ENCODE measurements at regions not wholly inside any gene's neighbourhood (a gene's known extent, or its start where the extent isn't known, plus 50 kb on each side); places are given as distances from the start of the nearest gene placed in this dataset.

GRCh38 chr20:58014628-58015315 is 213.7 kb downstream of the ANKRD60 start:
- Histone ChIP-seq H3K9me3 (no peaks in the 10 kb centered on the region), H3K27ac (no peak overlapping the region), H3K27me3 (no peaks in the 10 kb centered on the region), H3K4me3 (replicated peaks in 1 of 3) (no peak overlapping the region), H3K36me3 (no peaks in the 10 kb centered on the region), H3K4me1 (no peaks in the 10 kb centered on the region)
- no peak for TF ChIP-seq POLR2A (IDR thresholded peaks at IDR 0.05)
- TF ChIP-seq, protein P1, sequence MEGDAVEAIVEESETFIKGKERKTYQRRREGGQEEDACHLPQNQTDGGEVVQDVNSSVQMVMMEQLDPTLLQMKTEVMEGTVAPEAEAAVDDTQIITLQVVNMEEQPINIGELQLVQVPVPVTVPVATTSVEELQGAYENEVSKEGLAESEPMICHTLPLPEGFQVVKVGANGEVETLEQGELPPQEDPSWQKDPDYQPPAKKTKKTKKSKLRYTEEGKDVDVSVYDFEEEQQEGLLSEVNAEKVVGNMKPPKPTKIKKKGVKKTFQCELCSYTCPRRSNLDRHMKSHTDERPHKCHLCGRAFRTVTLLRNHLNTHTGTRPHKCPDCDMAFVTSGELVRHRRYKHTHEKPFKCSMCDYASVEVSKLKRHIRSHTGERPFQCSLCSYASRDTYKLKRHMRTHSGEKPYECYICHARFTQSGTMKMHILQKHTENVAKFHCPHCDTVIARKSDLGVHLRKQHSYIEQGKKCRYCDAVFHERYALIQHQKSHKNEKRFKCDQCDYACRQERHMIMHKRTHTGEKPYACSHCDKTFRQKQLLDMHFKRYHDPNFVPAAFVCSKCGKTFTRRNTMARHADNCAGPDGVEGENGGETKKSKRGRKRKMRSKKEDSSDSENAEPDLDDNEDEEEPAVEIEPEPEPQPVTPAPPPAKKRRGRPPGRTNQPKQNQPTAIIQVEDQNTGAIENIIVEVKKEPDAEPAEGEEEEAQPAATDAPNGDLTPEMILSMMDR (IDR thresholded peaks at IDR 0.05) = no peak
- no peak for DNase-seq
- intact Hi-C loops (cut with DNase I) = no loop called here
- WGBS, 2 donors = 74 to 76% methylated on average over 5 of the region's 5 CpGs

GRCh38 chr20:58012731-58013510 is 215.5 kb downstream of the ANKRD60 start:
- no peak overlapping the region for H3K4me3 ChIP-seq (replicated peaks in 1 of 3)
- 65 to 70% methylated on average over 16 of the region's 16 CpGs for WGBS, 2 donors
- H3K27me3 ChIP-seq = no peaks in the 10 kb centered on the region
- H3K27ac ChIP-seq = no peak overlapping the region
- H3K36me3 ChIP-seq = no peaks in the 10 kb centered on the region
- H3K9me3 ChIP-seq = no peaks in the 10 kb centered on the region
- intact Hi-C loops (cut with DNase I) = no loop called here
- no peaks in the 10 kb centered on the region for H3K4me1 ChIP-seq
- no peak for DNase-seq
- TF ChIP-seq POLR2A (IDR thresholded peaks at IDR 0.05) = no peak
- TF ChIP-seq, protein P1 (IDR thresholded peaks at IDR 0.05) = no peak

GRCh38 chr20:58011947-58012610 is 216.4 kb downstream of the ANKRD60 start:
- Histone ChIP-seq H3K27ac (no peak overlapping the region), H3K9me3 (no peaks in the 10 kb centered on the region), H3K4me1 (no peaks in the 10 kb centered on the region), H3K4me3 (replicated peaks in 1 of 3) (no peak overlapping the region), H3K27me3 (no peaks in the 10 kb centered on the region), H3K36me3 (no peaks in the 10 kb centered on the region)
- 63 to 71% methylated on average over 11 of the region's 11 CpGs for WGBS, 2 donors
- no peak for DNase-seq
- TF ChIP-seq, protein P1 (IDR thresholded peaks at IDR 0.05) = no peak
- no peak for TF ChIP-seq POLR2A (IDR thresholded peaks at IDR 0.05)
- intact Hi-C loops (cut with DNase I) = no loop called here

DNA sequence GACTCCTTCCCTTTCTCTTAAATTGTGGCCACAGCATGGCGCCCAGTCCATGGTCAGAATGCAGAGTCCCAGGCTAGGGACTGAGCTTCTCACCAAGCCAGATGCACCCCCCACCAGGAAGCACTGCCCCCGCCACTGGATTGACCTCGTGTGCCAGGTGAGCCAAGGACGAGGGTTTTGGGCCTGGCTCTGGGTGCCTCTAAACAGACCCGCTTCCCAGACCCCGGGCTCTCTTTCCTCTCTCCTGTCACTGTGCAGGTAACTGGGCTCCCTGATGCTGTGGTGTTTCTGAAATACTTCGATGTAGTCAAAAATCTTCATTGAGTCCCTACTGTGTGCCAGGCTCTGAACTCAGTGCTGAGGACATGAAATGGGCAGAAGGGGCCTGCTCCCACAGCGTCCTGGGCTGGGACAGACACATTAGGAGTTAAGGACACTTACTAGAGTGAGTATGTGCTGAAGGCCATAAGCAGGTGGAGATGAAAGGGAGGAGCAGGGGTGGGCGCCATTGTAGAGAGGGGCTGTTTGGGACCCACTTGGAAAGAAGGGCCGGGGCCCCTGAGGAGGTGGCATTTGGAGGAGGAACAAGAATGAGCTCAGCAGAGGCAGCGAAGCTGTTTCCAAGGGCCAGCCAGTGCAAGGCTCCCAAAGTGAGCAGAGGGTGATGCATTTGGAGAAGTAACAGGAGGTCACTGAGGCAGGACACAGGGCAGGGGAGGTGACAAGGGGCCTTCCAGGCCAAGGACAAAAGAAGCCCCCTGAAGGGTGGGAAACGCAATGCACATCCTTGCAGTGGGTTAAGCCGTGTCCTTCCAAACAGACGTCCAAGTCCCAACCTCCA is 217.1 kb downstream of the ANKRD60 start:
- intact Hi-C loops (cut with DNase I) = no loop called here
- no peak overlapping the region for H3K4me3 ChIP-seq (replicated peaks in 1 of 3)
- H3K27me3 ChIP-seq = no peaks in the 10 kb centered on the region
- H3K36me3 ChIP-seq = no peaks in the 10 kb centered on the region
- no peaks in the 10 kb centered on the region for H3K9me3 ChIP-seq
- DNase-seq = no peak
- H3K27ac ChIP-seq = no peak overlapping the region
- no peaks in the 10 kb centered on the region for H3K4me1 ChIP-seq
- no peak for TF ChIP-seq POLR2A (IDR thresholded peaks at IDR 0.05)
- TF ChIP-seq, protein P1 (IDR thresholded peaks at IDR 0.05) = no peak
- 83 to 86% methylated on average over 14 of the region's 14 CpGs for WGBS, 2 donors
